GM12892 (cell line): ENCODE measurements at regions not wholly inside any gene's neighbourhood (a gene's known extent, or its start where the extent isn't known, plus 50 kb on each side); places are given as distances from the start of the nearest gene placed in this dataset.

Experiments
- DNase-seq: peaks from one replicate; pipeline ENCODE4 v3.0.0; 2011; ENCODE audit not compliant: insufficient read length
- FAIRE-seq: peaks from 2 replicates; lab custom pipeline; 2011; peaks lifted over from hg19 to GRCh38; lab: Jason Lieb, UNC
- POLR2A ChIP-seq: IDR thresholded peaks from 2 replicates; pipeline ENCODE4 v1.6.1; 2011; ENCODE audit warnings: low read depth, low read length, control low read depth
- POLR2AphosphoS5 ChIP-seq: IDR thresholded peaks from 2 replicates; pipeline ENCODE4 v1.6.1; 2011; ENCODE audit warnings: low read depth, low read length, control low read depth
- TAF1 ChIP-seq: IDR thresholded peaks from 2 replicates; pipeline ENCODE4 v1.6.1; 2011; ENCODE audit warnings: low read depth, mild to moderate bottlenecking, control low read depth, low read length, borderline replicate concordance

- FAIRE-seq (no peak), DNase-seq (no peak)
- no peak for TF ChIP-seq POLR2AphosphoS5
These were observed 116.1 kb upstream of the MYOCD start for GRCh38 chr17:12549499-12550041.

- DNase-seq (no peak), FAIRE-seq (no peak)
- TF ChIP-seq POLR2A (no peak), POLR2AphosphoS5 (no peak), TAF1 (no peak)
These were observed 112.1 kb upstream of the MYOCD start for GRCh38 chr17:12553625-12554024.

GRCh38 chr17:12554251-12554650, 111.4 kb upstream of the MYOCD start:
- TF ChIP-seq POLR2A (no peak), POLR2AphosphoS5 (no peak), TAF1 (no peak)
- FAIRE-seq (no peak), DNase-seq (no peak)

- DNase-seq (no peak), FAIRE-seq (no peak)
- TF ChIP-seq POLR2AphosphoS5 (no peak), TAF1 (no peak), POLR2A (no peak)
These were observed 99.4 kb upstream of the MYOCD start for GRCh38 chr17:12566291-12566690.

- no peak for TF ChIP-seq POLR2AphosphoS5
- no peak for TF ChIP-seq TAF1
- TF ChIP-seq POLR2A, result no peak
- FAIRE-seq (no peak), DNase-seq (no peak)
These were observed 98.3 kb upstream of the MYOCD start for GRCh38 chr17:12567077-12568053.

- FAIRE-seq (no peak), DNase-seq (no peak)
- TF ChIP-seq POLR2AphosphoS5 (no peak), POLR2A (no peak), TAF1 (no peak)
These were observed 97.1 kb upstream of the MYOCD start for GRCh38 chr17:12568358-12569251.

GRCh38 chr17:12571606-12572005, 94.1 kb upstream of the MYOCD start:
- no peak for DNase-seq
- FAIRE-seq, result no peak
- TF ChIP-seq TAF1, result no peak
- no peak for TF ChIP-seq POLR2AphosphoS5
- TF ChIP-seq POLR2A, result no peak

GRCh38 chr17:12574525-12574924, 91.2 kb upstream of the MYOCD start:
- FAIRE-seq (no peak), DNase-seq (no peak)
- TF ChIP-seq TAF1, result no peak
- TF ChIP-seq POLR2AphosphoS5, result no peak
- no peak for TF ChIP-seq POLR2A

GRCh38 chr17:12575641-12576040, 90.0 kb upstream of the MYOCD start:
- TF ChIP-seq TAF1, result no peak
- no peak for TF ChIP-seq POLR2AphosphoS5
- no peak for TF ChIP-seq POLR2A
- no peak for DNase-seq
- no peak for FAIRE-seq

- no peak for FAIRE-seq
- no peak for TF ChIP-seq POLR2AphosphoS5
- no peak for TF ChIP-seq TAF1
- TF ChIP-seq POLR2A, result no peak
- no peak for DNase-seq
These were observed 86.4 kb upstream of the MYOCD start for GRCh38 chr17:12579288-12579687.

- no peak for FAIRE-seq
These were observed 85.0 kb upstream of the MYOCD start for GRCh38 chr17:12580640-12581039.

GRCh38 chr17:12584727-12585126, 81.0 kb upstream of the MYOCD start:
- DNase-seq (no peak), FAIRE-seq (no peak)
- TF ChIP-seq TAF1 (no peak), POLR2A (no peak), POLR2AphosphoS5 (no peak)

More at GRCh38 chr17:12580640-12581039, 85.0 kb upstream of the MYOCD start:
- TF ChIP-seq POLR2AphosphoS5 (no peak), TAF1 (no peak), POLR2A (no peak)
- no peak for DNase-seq

GRCh38 chr17:12588531-12588930, 77.2 kb upstream of the MYOCD start:
- DNase-seq (no peak), FAIRE-seq (no peak)
- no peak for TF ChIP-seq POLR2A
- TF ChIP-seq POLR2AphosphoS5, result no peak
- no peak for TF ChIP-seq TAF1
